Thymus (tissue), 11 donors: ENCODE measurements at regions not wholly inside any gene's neighbourhood (a gene's known extent, or its start where the extent isn't known, plus 50 kb on each side); places are given as distances from the start of the nearest gene placed in this dataset.

Experiments
- DNase-seq, 9 donors: peaks; one replicate each; pipeline ENCODE4 v3.0.0-alpha.2; 2013; ENCODE audit warnings: low spot score in 9 of 9, low read depth in 6 of 9, missing footprints in 1 of 9
- H3K27ac ChIP-seq, 2 donors: one replicate each; pipeline ENCODE4 v1.5.1; 2013; ENCODE audit warnings: control low read depth in 1 of 2, low read depth in 1 of 2, low read length in 1 of 2, mild to moderate bottlenecking in 1 of 2, moderate library complexity in 1 of 2
- H3K27me3 ChIP-seq, 2 donors: one replicate each; pipeline ENCODE4 v1.5.1; 2013; ENCODE audit warnings: low read length in 1 of 2; ENCODE audit not compliant: control insufficient read depth in 2 of 2, insufficient read depth in 1 of 2
- H3K36me3 ChIP-seq, 2 donors: one replicate each; pipeline ENCODE4 v1.5.1; 2013; ENCODE audit warnings: low read length in 1 of 2, mild to moderate bottlenecking in 1 of 2, moderate library complexity in 1 of 2; ENCODE audit not compliant: control insufficient read depth in 2 of 2, insufficient read depth in 2 of 2
- H3K4me1 ChIP-seq, 2 donors: one replicate each; pipeline ENCODE4 v1.5.1; 2013; ENCODE audit warnings: low read length in 2 of 2; ENCODE audit not compliant: control insufficient read depth in 2 of 2, insufficient read depth in 2 of 2
- H3K4me3 ChIP-seq, 2 donors: one replicate each; pipeline ENCODE4 v1.5.1; 2013; ENCODE audit warnings: low read length in 2 of 2, control low read depth in 1 of 2, mild to moderate bottlenecking in 1 of 2
- H3K9me3 ChIP-seq, 2 donors: one replicate each; pipeline ENCODE4 v1.5.1; 2013; ENCODE audit warnings: low read length in 1 of 2, mild to moderate bottlenecking in 1 of 2; ENCODE audit not compliant: control insufficient read depth in 2 of 2, insufficient read depth in 1 of 2
- WGBS: extraction: QIAGEN DNeasy Blood & Tissue Kit; methylation state at CpG from one replicate; pipeline ENCODE4 v1.1.7; 2013; 5-methylcytosine and 5-hydroxymethylcytosine counted together
- donor health status: healthy.

- Histone ChIP-seq H3K36me3 (no peaks in the 10 kb centered on the region), H3K27me3 (no peaks in the 10 kb centered on the region), H3K4me3 (no peak overlapping the region), H3K27ac (no peak overlapping the region), H3K4me1 (no peaks in the 10 kb centered on the region), H3K9me3 (no peaks in the 10 kb centered on the region)
- DNase-seq: no peak
- WGBS: 91% methylated on average over 6 of the region's 6 CpGs
These were observed 50.4 kb upstream of the PPP2R2D start for GRCh38 chr10:131850383-131850870.
